Esophagus muscularis mucosa (tissue), 4 donors: ENCODE measurements at regions not wholly inside any gene's neighbourhood (a gene's known extent, or its start where the extent isn't known, plus 50 kb on each side); places are given as distances from the start of the nearest gene placed in this dataset.

Experiments used
- DNase-seq: peaks from one replicate; pipeline ENCODE4 v3.0.0-alpha.2; 2017; ENCODE audit errors: extremely low spot score
- H3K27ac ChIP-seq, 4 donors: fragments of 200-600 bp; sonication (generic); replicated peaks in 1 of 4; 1 replicate in 3 of 4; 2 replicates in 1 of 4; pipeline ENCODE4 v1.5.1; 2016 to 2019; ENCODE audit warnings: mild to moderate bottlenecking in 1 of 4
- H3K27me3 ChIP-seq, 4 donors: fragments of 200-600 bp; sonication (generic); one replicate each; pipeline versions ENCODE4 v1.5.1 to v1.6.0; 2016 to 2019
- H3K36me3 ChIP-seq, 4 donors: fragments of 200-600 bp; sonication (generic); one replicate each; pipeline ENCODE4 v1.5.1; 2016 to 2019
- H3K4me1 ChIP-seq, 4 donors: fragments of 200-600 bp; sonication (generic); one replicate each; pipeline ENCODE4 v1.5.1; 2016 to 2019
- H3K4me3 ChIP-seq, 4 donors: fragments of 200-600 bp; sonication (generic); 1 replicate in 2 of 4; 2 replicates in 2 of 4; pipeline ENCODE4 v1.5.1; 2016 to 2019; ENCODE audit warnings: mild to moderate bottlenecking in 4 of 4, moderate library complexity in 1 of 4
- H3K9me3 ChIP-seq, 4 donors: fragments of 200-600 bp; sonication (generic); 1 replicate in 3 of 4; 2 replicates in 1 of 4; pipeline ENCODE4 v1.5.1; 2016 to 2019
- CTCF ChIP-seq, 3 experiments: fragments of 200-600 bp in 2 of 3; fragments of 450-650 bp in 1 of 3; sonication (generic) in 2 of 3; IDR thresholded peaks; one replicate each; pipeline ENCODE4 v1.5.1; 2017 to 2019; ENCODE audit warnings: antibody characterized with exemption in 3 of 3, mild to moderate bottlenecking in 2 of 3, moderate library complexity in 1 of 3
- EP300 ChIP-seq: sonication (generic); formaldehyde crosslinking; IDR thresholded peaks from one replicate; pipeline ENCODE4 v1.6.1; 2017; ENCODE audit warnings: antibody characterized with exemption
- POLR2A ChIP-seq: fragments of 450-650 bp; IDR thresholded peaks from one replicate; pipeline ENCODE4 v1.6.1; 2017; ENCODE audit warnings: antibody characterized with exemption, moderate library complexity, mild to moderate bottlenecking, low read depth
- POLR2AphosphoS5 ChIP-seq, 2 donors: sonication (generic); formaldehyde crosslinking; IDR thresholded peaks; one replicate each; pipeline ENCODE4 v1.6.1; 2017; ENCODE audit warnings: antibody characterized with exemption in 2 of 2
- WGBS: methylation state at CpG from one replicate; pipeline ENCODE4 v1.1.5; 2018; 5-methylcytosine and 5-hydroxymethylcytosine counted together
- intact Hi-C: fragments of 100-400 bp; cut with DNase I; formaldehyde crosslinking; loops from one replicate; pipeline ENCODE4 v1.15.1; 2023

DNA sequence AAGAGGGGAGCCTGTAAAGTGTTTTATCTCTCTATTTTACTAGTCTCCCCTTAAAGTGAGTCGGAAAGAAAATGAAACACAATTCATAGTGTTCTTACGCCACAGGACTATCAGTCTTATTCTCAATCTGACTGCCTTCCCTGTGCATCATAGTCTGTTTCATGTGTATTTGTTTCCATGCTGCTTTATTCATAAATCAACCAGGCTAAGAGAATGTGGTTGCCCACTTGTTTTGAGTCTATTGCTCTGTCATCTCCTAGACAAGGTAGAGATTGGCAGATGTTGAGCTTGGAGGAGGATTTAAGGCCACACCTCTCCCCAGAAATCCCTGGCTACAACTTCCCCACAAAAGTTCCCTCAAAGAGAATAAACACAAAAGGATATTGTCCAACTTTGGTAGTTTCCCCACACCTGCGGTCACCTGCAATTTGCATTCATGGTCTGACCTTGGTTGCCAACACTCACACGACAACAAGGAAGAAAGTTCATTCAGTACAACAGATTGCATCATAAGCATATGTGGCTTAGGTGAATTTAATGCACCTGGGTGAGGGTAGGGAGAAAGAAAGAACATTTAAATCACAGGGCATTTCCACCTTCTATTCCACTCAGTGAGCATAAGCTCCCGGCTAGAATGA, 167.1 kb upstream of the FBXL4 start:
- Histone ChIP-seq H3K36me3 (no peaks in the 10 kb centered on the region), H3K9me3 (no peaks in the 10 kb centered on the region), H3K4me1 (no peaks in the 10 kb centered on the region), H3K27me3 (peaks cover 0 to 6% (median 2%) of the 10 kb centered on the region in 4 donors), H3K27ac (no peak overlapping the region), H3K4me3 (no peak overlapping the region)
- no peak for DNase-seq
- 92% methylated on average over 5 of the region's 5 CpGs for WGBS
- intact Hi-C loops, result loop anchor here (5.0 kb wide), 1 partner anchor 1618 kb away; no protein-coding TSS in a partner anchor
- no peak for TF ChIP-seq POLR2A
- TF ChIP-seq POLR2AphosphoS5 (IDR thresholded peaks at IDR 0.05), result no peak
- TF ChIP-seq EP300, result no peak
- TF ChIP-seq CTCF (IDR thresholded peaks at IDR 0.05), result no peak

- no peaks in the 10 kb centered on the region for H3K4me1 ChIP-seq
- 80% methylated on average over 3 of the region's 3 CpGs for WGBS
- TF ChIP-seq POLR2AphosphoS5 (IDR thresholded peaks at IDR 0.05), result no peak
- TF ChIP-seq EP300, result no peak
- no peak for TF ChIP-seq CTCF (IDR thresholded peaks at IDR 0.05)
- TF ChIP-seq POLR2A, result no peak
- H3K4me3 ChIP-seq, result no peak overlapping the region
- peaks cover 0 to 9% (median 0%) of the 10 kb centered on the region in 4 donors for H3K9me3 ChIP-seq
- DNase-seq, result no peak
- no peak overlapping the region for H3K27ac ChIP-seq
- peaks cover 0 to 4% (median 0%) of the 10 kb centered on the region in 4 donors for H3K27me3 ChIP-seq
- intact Hi-C loops, result no loop called here
- H3K36me3 ChIP-seq, result no peaks in the 10 kb centered on the region
Observed at GRCh38 chr6:99111590-99111989, 163.8 kb upstream of the FBXL4 start.

DNA sequence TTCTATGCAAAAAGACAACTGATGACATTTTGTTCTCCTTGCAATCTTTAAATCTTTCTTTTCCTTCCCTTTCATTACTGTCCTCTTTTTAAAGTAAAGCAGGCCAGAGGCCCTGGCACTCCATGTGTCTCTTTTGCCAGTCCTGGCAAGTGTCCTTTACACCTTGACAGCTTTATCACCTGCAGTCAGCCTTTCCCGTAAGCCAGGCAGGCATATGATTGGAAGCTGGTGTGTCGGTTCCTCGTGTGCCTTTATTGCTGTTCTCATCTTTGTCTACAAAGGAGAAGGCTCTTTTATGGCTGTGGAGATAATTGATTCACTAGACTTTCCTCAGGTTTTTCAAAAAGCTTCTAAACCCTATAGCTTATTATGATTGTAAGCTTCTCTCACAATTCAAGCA, 162.3 kb upstream of the FBXL4 start:
- DNase-seq, result no peak
- 32% methylated on average over 3 of the region's 3 CpGs for whole genome bisulfite sequencing

DNA sequence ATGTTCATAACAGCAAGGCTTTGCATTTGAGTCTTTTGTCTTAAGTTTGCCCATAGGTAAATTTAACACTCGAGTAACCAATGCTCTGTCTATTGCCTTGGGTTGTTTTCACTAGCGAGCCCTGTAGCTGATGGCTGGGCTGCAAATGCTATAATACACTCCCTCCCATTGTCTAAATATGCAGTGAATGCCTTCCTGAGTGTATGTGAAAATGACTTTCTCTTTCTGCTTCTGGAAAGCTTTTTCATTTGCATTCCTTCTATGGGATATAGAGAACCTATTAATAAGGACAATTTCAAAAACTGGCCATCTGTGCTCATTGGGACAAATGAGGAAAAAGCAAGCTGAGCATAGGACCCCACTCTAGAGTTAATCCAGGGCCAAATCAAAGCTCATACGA, 156.5 kb upstream of the FBXL4 start:
- Histone ChIP-seq H3K27me3 (peaks cover 0 to 4% (median 0%) of the 10 kb centered on the region in 4 donors), H3K4me1 (no peaks in the 10 kb centered on the region), H3K27ac (no peak overlapping the region), H3K9me3 (peaks cover 0 to 9% (median 0%) of the 10 kb centered on the region in 4 donors), H3K4me3 (no peak overlapping the region), H3K36me3 (no peaks in the 10 kb centered on the region)
- intact Hi-C loops, result no loop called here
- no peak for DNase-seq
- TF ChIP-seq EP300 (no peak), POLR2A (no peak), POLR2AphosphoS5 (IDR thresholded peaks at IDR 0.05) (no peak), CTCF (IDR thresholded peaks at IDR 0.05) (no peak)
- 71% methylated on average over 3 of the region's 3 CpGs for WGBS

More for the DNA sequence above, 162.3 kb upstream of the FBXL4 start:
- TF ChIP-seq POLR2A, result no peak
- no peak overlapping the region for H3K4me3 ChIP-seq
- H3K4me1 ChIP-seq, result no peaks in the 10 kb centered on the region
- H3K27me3 ChIP-seq, result peaks cover 0 to 4% (median 0%) of the 10 kb centered on the region in 4 donors
- H3K9me3 ChIP-seq, result peaks cover 0 to 9% (median 0%) of the 10 kb centered on the region in 4 donors
- H3K36me3 ChIP-seq, result no peaks in the 10 kb centered on the region
- no peak overlapping the region for H3K27ac ChIP-seq
- intact Hi-C loops, result no loop called here

DNA sequence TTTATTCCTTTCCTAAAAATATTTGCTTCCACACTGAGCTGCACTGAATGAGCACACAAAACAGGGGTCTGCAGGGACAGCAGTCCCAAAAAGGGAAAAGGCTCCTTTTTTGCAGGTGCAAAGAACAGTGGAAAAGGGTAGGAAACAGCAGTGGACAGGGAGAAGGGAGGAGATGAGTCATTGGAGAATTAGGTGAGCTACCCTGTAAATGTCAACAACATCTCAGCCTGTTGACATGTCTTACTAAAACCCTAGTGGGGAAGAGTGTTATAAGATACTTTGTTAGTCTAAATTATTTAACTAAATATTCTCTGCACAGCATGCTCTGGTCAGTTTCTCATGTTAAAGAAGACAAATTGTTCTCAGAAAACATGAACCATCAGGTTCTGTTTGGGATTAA, 151.5 kb upstream of the FBXL4 start:
- intact Hi-C loops, result no loop called here
- no peak for DNase-seq
- peaks cover 0 to 1% (median 0%) of the 10 kb centered on the region in 4 donors for H3K27me3 ChIP-seq
- H3K4me1 ChIP-seq, result no peaks in the 10 kb centered on the region
- no peak overlapping the region for H3K27ac ChIP-seq
- TF ChIP-seq POLR2AphosphoS5 (IDR thresholded peaks at IDR 0.05) (no peak), CTCF (IDR thresholded peaks at IDR 0.05) (no peak), POLR2A (no peak), EP300 (no peak)
- H3K36me3 ChIP-seq, result no peaks in the 10 kb centered on the region
- H3K4me3 ChIP-seq, result no peak overlapping the region
- no peaks in the 10 kb centered on the region for H3K9me3 ChIP-seq
